Adrenal gland (tissue), 9 donors: ENCODE measurements at regions not wholly inside any gene's neighbourhood (a gene's known extent, or its start where the extent isn't known, plus 50 kb on each side); places are given as distances from the start of the nearest gene placed in this dataset.

Experiments
- DNase-seq, 7 donors: peaks; one replicate each; pipeline ENCODE4 v3.0.0-alpha.2; 2019 to 2020
- H3K27ac ChIP-seq, 5 donors: fragments of 200-600 bp; sonication (generic) in 4 of 5; 1 replicate in 3 of 5; 2 replicates in 2 of 5; pipeline versions ENCODE4 v1.5.1 to v1.8.0; 2016 to 2020; ENCODE audit warnings: mild to moderate bottlenecking in 1 of 5
- H3K27me3 ChIP-seq: fragments of 200-600 bp; 2 replicates; pipeline ENCODE4 v1.8.0; 2021
- H3K36me3 ChIP-seq, 2 donors: fragments of 200-600 bp; replicated peaks in 1 of 2; 1 replicate in 1 of 2; 2 replicates in 1 of 2; pipeline versions ENCODE4 v1.5.1 to v1.8.0; 2018 to 2022
- H3K4me1 ChIP-seq, 2 donors: fragments of 200-600 bp; replicated peaks in 1 of 2; 1 replicate in 1 of 2; 2 replicates in 1 of 2; pipeline versions ENCODE4 v1.5.1 to v1.8.0; 2018 to 2021
- H3K4me3 ChIP-seq, 4 donors: fragments of 200-600 bp; sonication (generic) in 3 of 4; one replicate each; pipeline ENCODE4 v1.5.1; 2016 to 2018
- H3K9me3 ChIP-seq, 3 donors: fragments of 200-600 bp; sonication (generic) in 1 of 3; replicated peaks in 1 of 3; 1 replicate in 2 of 3; 2 replicates in 1 of 3; pipeline versions ENCODE4 v1.5.1 to v1.8.0; 2016 to 2021
- POLR2A ChIP-seq, 2 donors: fragments of 450-650 bp; IDR thresholded peaks; one replicate each; pipeline ENCODE4 v1.6.1; 2017; ENCODE audit warnings: antibody characterized with exemption in 2 of 2, mild to moderate bottlenecking in 2 of 2, moderate library complexity in 1 of 2
- WGBS, 4 donors: extraction: QIAGEN DNeasy Blood & Tissue Kit in 2 of 4; methylation state at CpG; one replicate each; pipeline versions ENCODE4 v1.1.5 to v1.1.7; 2013 to 2017; 5-methylcytosine and 5-hydroxymethylcytosine counted together
- intact Hi-C, 2 donors: fragments of 100-400 bp; cut with DNase I; formaldehyde crosslinking; loops; one replicate each; pipeline versions ENCODE4 v1.14.1 to v1.15.0; 2022 to 2023
- TF ChIP-seq, protein P1 (sequence below), 6 experiments: fragments of 450-650 bp in 4 of 6; fragments of 200-600 bp in 2 of 6; sonication (generic) in 1 of 6; IDR thresholded peaks; 1 replicate in 5 of 6; 2 replicates in 1 of 6; pipeline versions ENCODE4 v1.5.1 to v1.8.0; 2016 to 2021; ENCODE audit warnings: antibody characterized with exemption in 6 of 6, mild to moderate bottlenecking in 2 of 6, moderate library complexity in 1 of 6
- donor health status: healthy with polysubstance abuse.
- donor health status: Bipolar disorder and iron deficiency.
- donor health status: DM: yes; HTN: yes; CAD: no.
- donor health status: DM: no; HTN: no; CAD: no.
- donor health status: DM: no; HTN: no; CAD: no.

GRCh38 chr2:176638167-176639015, 369.1 kb downstream of the MTX2 start:
- H3K36me3 ChIP-seq: no peaks in the 10 kb centered on the region
- H3K4me3 ChIP-seq: peak overlapping the region in 2 of 4 donors; percentile 64 to 69
- TF ChIP-seq POLR2A (IDR thresholded peaks at IDR 0.05): no peak
- TF ChIP-seq, protein P1, sequence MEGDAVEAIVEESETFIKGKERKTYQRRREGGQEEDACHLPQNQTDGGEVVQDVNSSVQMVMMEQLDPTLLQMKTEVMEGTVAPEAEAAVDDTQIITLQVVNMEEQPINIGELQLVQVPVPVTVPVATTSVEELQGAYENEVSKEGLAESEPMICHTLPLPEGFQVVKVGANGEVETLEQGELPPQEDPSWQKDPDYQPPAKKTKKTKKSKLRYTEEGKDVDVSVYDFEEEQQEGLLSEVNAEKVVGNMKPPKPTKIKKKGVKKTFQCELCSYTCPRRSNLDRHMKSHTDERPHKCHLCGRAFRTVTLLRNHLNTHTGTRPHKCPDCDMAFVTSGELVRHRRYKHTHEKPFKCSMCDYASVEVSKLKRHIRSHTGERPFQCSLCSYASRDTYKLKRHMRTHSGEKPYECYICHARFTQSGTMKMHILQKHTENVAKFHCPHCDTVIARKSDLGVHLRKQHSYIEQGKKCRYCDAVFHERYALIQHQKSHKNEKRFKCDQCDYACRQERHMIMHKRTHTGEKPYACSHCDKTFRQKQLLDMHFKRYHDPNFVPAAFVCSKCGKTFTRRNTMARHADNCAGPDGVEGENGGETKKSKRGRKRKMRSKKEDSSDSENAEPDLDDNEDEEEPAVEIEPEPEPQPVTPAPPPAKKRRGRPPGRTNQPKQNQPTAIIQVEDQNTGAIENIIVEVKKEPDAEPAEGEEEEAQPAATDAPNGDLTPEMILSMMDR (IDR thresholded peaks at IDR 0.05): peak; percentile 30 to 89 (median 63)
- H3K27ac ChIP-seq: peak overlapping the region in 2 of 5 donors; percentile 73 to 80
- H3K9me3 ChIP-seq: no peaks in the 10 kb centered on the region
- intact Hi-C loops: loop anchor here (5.0 to 10.0 kb wide), 4 partner anchors 74 to 516 kb away; partner anchors contain the start of genes HOXD8 (in 1 of the 2) and HOXD9 (in 1 of the 2)
- WGBS, 4 donors: 8 to 11% (median 9%) methylated on average over 39 of the region's 39 CpGs
- H3K27me3 ChIP-seq: no peaks in the 10 kb centered on the region
- peaks cover 0 to 4% of the 10 kb centered on the region in 2 donors for H3K4me1 ChIP-seq
- DNase-seq: peak; percentile 67 to 88 (median 74)

DNA sequence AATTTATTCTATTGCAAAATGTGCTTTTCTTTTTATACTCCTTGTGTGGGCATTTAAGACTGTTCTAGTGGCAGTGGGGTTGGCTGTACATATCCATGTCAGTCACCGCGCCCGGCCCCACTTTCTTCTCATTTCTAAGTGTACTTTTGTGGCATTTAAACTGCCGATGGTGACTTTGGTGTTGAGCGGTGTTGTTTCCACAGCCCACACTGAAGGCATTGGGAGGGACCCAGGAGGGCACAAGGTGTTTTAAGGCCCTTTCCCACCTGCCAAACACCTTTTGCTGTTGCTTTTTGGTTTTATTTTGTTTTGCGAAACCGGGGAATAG, 369.7 kb downstream of the MTX2 start:
- H3K4me3 ChIP-seq: no peak overlapping the region
- no peak overlapping the region for H3K27ac ChIP-seq
- H3K4me1 ChIP-seq: peaks cover 0 to 6% of the 10 kb centered on the region in 2 donors
- H3K27me3 ChIP-seq: no peaks in the 10 kb centered on the region
- 81 to 90% (median 84%) methylated on average over 7 of the region's 7 CpGs for WGBS, 4 donors
- no peaks in the 10 kb centered on the region for H3K9me3 ChIP-seq
- intact Hi-C loops: loop anchor here (5.0 to 10.0 kb wide), 4 partner anchors 74 to 517 kb away; partner anchors contain the start of genes HOXD8 (in 1 of the 2) and HOXD9 (in 1 of the 2)
- no peak for DNase-seq
- TF ChIP-seq POLR2A (IDR thresholded peaks at IDR 0.05): no peak
- TF ChIP-seq, protein P1 (IDR thresholded peaks at IDR 0.05): no peak
- H3K36me3 ChIP-seq: no peaks in the 10 kb centered on the region

DNA sequence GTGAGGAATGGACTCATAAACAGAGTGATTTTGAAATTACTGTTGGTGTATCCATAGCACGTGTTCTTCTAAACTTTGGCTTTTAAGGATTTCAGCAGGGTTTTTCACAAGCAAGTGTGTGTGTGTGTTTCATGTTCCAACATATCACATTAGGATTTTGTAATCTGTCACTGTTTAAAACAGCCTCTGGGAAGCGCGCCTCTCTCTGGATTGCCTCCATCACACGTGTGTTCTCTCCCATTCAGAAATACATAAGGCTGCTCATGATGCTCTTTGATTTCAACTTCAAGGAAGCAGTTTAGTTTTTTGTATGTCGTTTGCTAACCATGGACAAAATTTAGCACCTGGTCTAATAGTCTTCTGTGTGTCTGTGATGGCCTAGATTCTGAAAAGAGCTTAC, 370.4 kb downstream of the MTX2 start:
- no peaks in the 10 kb centered on the region for H3K27me3 ChIP-seq

DNA sequence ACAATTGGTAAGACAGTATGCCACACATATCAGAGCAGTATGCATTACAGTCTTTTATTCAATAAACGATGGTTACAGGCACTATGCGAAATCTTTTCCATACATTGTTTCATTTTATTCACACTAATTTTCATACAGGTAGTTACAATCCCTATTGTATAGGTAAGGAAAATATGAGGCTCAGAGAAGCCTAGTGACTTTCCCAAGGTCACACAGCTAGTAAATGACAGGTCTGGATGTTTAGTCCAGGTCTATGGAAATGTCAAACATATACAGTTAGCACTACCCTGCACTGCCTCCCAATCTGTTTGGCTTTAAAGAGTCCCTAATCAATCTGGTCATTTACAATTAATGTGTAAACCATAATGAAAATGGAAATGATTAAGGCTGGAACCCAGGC, 372.2 kb downstream of the MTX2 start:
- Histone ChIP-seq H3K36me3 (no peaks in the 10 kb centered on the region), H3K27ac (no peak overlapping the region), H3K27me3 (no peaks in the 10 kb centered on the region), H3K4me1 (peaks cover 0 to 6% of the 10 kb centered on the region in 2 donors), H3K9me3 (no peaks in the 10 kb centered on the region), H3K4me3 (no peak overlapping the region)
- WGBS, 4 donors: 81 to 91% (median 88%) methylated on average over 2 of the region's 2 CpGs
- intact Hi-C loops: loop anchor here (10.0 kb wide), 2 partner anchors 173 to 187 kb away; no protein-coding TSS in a partner anchor
- TF ChIP-seq POLR2A (IDR thresholded peaks at IDR 0.05): no peak
- TF ChIP-seq, protein P1 (IDR thresholded peaks at IDR 0.05): no peak
- DNase-seq: no peak

More for the DNA sequence above, 370.4 kb downstream of the MTX2 start:
- H3K4me3 ChIP-seq: no peak overlapping the region
- no peak overlapping the region for H3K27ac ChIP-seq
- DNase-seq: no peak
- intact Hi-C loops: loop anchor here (5.0 to 10.0 kb wide), 6 partner anchors 75 to 517 kb away; partner anchors contain the start of genes HOXD8 (in 1 of the 2) and HOXD9 (in 1 of the 2)
- no peak for TF ChIP-seq POLR2A (IDR thresholded peaks at IDR 0.05)
- TF ChIP-seq, protein P1 (IDR thresholded peaks at IDR 0.05): no peak
- H3K4me1 ChIP-seq: peaks cover 0 to 6% of the 10 kb centered on the region in 2 donors
- WGBS, 4 donors: 52 to 70% (median 59%) methylated on average over 5 of the region's 5 CpGs
- H3K36me3 ChIP-seq: no peaks in the 10 kb centered on the region
- H3K9me3 ChIP-seq: no peaks in the 10 kb centered on the region
